ENCODE measurements at regions not wholly inside any gene's neighbourhood (a gene's known extent, or its start where the extent isn't known, plus 50 kb on each side); places are given as distances from the start of the nearest gene placed in this dataset.

GRCh38 chr7:41847151-41847550 is 144.3 kb upstream of the INHBA start:
- Histone ChIP-seq H3K9ac (ENCODE audit: insufficient read depth, low read length) (no peak overlapping the region), H3K4me3 (replicated peaks in 1 of 4; ENCODE audit: control extremely low read depth in 1 of 4, insufficient read depth in 1 of 4, low read depth in 3 of 4, low read length in 4 of 4) (no peak overlapping the region), H4K20me1 (ENCODE audit: control insufficient read depth, extremely low read depth, insufficient read depth, low read length) (no peaks in the 10 kb centered on the region), H3K27me3 (ENCODE audit: control insufficient read depth, insufficient read depth, low read length) (no peaks in the 10 kb centered on the region), H3K27ac (ENCODE audit: insufficient read depth, low read length) (no peak overlapping the region), H3K79me2 (ENCODE audit: control insufficient read depth, insufficient read depth, low read length) (no peaks in the 10 kb centered on the region), H2AFZ (ENCODE audit: low read length) (no peak overlapping the region), H3K4me1 (ENCODE audit: control insufficient read depth, extremely low read depth, insufficient read depth, low read length) (no peaks in the 10 kb centered on the region), H3K36me3 (ENCODE audit: control insufficient read depth, insufficient read depth, low read length) (no peaks in the 10 kb centered on the region), H3K9me3 (ENCODE audit: control insufficient read depth, insufficient read depth, low read depth, low read length) (no peaks in the 10 kb centered on the region), H3K4me2 (ENCODE audit: extremely low read depth, insufficient read depth, low read length) (no peak overlapping the region)
- TF ChIP-seq CTCF (conservative IDR thresholded peaks at IDR 0.05 in 1 of 2, IDR thresholded peaks at IDR 0.05 in 1 of 2; ENCODE audit: low read depth in 1 of 2, low read length in 2 of 2) (no peak), EZH2 (IDR thresholded peaks at IDR 0.05; ENCODE audit: low read length, missing control alignments) (no peak)
- DNase-seq (ENCODE audit: low read depth in 2 of 2) = no peak

GRCh38 chr7:41842956-41843355 is 140.1 kb upstream of the INHBA start:
- no peaks in the 10 kb centered on the region for H4K20me1 ChIP-seq (ENCODE audit: control insufficient read depth, extremely low read depth, insufficient read depth, low read length)
- no peak overlapping the region for H3K4me3 ChIP-seq (replicated peaks in 1 of 4; ENCODE audit: control extremely low read depth in 1 of 4, insufficient read depth in 1 of 4, low read depth in 3 of 4, low read length in 4 of 4)
- no peak for TF ChIP-seq EZH2 (IDR thresholded peaks at IDR 0.05; ENCODE audit: low read length, missing control alignments)
- TF ChIP-seq CTCF (conservative IDR thresholded peaks at IDR 0.05 in 1 of 2, IDR thresholded peaks at IDR 0.05 in 1 of 2; ENCODE audit: low read depth in 1 of 2, low read length in 2 of 2) = no peak
- H3K36me3 ChIP-seq (ENCODE audit: control insufficient read depth, insufficient read depth, low read length) = no peaks in the 10 kb centered on the region
- no peak overlapping the region for H2AFZ ChIP-seq (ENCODE audit: low read length)
- H3K79me2 ChIP-seq (ENCODE audit: control insufficient read depth, insufficient read depth, low read length) = no peaks in the 10 kb centered on the region
- no peaks in the 10 kb centered on the region for H3K9me3 ChIP-seq (ENCODE audit: control insufficient read depth, insufficient read depth, low read depth, low read length)
- no peak for DNase-seq (ENCODE audit: low read depth in 2 of 2)
- H3K4me2 ChIP-seq (ENCODE audit: extremely low read depth, insufficient read depth, low read length) = no peak overlapping the region
- H3K4me1 ChIP-seq (ENCODE audit: control insufficient read depth, extremely low read depth, insufficient read depth, low read length) = no peaks in the 10 kb centered on the region
- no peaks in the 10 kb centered on the region for H3K27me3 ChIP-seq (ENCODE audit: control insufficient read depth, insufficient read depth, low read length)
- no peak overlapping the region for H3K27ac ChIP-seq (ENCODE audit: insufficient read depth, low read length)
- no peak overlapping the region for H3K9ac ChIP-seq (ENCODE audit: insufficient read depth, low read length)

GRCh38 chr7:41837916-41838315 is 135.0 kb upstream of the INHBA start:
- DNase-seq (ENCODE audit: low read depth in 2 of 2) = no peak
- no peak for TF ChIP-seq EZH2 (IDR thresholded peaks at IDR 0.05; ENCODE audit: low read length, missing control alignments)

More at GRCh38 chr7:41837916-41838315, 135.0 kb upstream of the INHBA start:
- H3K9ac ChIP-seq (ENCODE audit: insufficient read depth, low read length) = no peak overlapping the region
- H3K4me1 ChIP-seq (ENCODE audit: control insufficient read depth, extremely low read depth, insufficient read depth, low read length) = no peaks in the 10 kb centered on the region
- H3K4me3 ChIP-seq (replicated peaks in 1 of 4; ENCODE audit: control extremely low read depth in 1 of 4, insufficient read depth in 1 of 4, low read depth in 3 of 4, low read length in 4 of 4) = no peak overlapping the region
- H3K79me2 ChIP-seq (ENCODE audit: control insufficient read depth, insufficient read depth, low read length) = no peaks in the 10 kb centered on the region
- H3K27me3 ChIP-seq (ENCODE audit: control insufficient read depth, insufficient read depth, low read length) = no peaks in the 10 kb centered on the region
- H4K20me1 ChIP-seq (ENCODE audit: control insufficient read depth, extremely low read depth, insufficient read depth, low read length) = no peaks in the 10 kb centered on the region
- no peak overlapping the region for H2AFZ ChIP-seq (ENCODE audit: low read length)
- no peaks in the 10 kb centered on the region for H3K9me3 ChIP-seq (ENCODE audit: control insufficient read depth, insufficient read depth, low read depth, low read length)
- no peaks in the 10 kb centered on the region for H3K36me3 ChIP-seq (ENCODE audit: control insufficient read depth, insufficient read depth, low read length)
- no peak overlapping the region for H3K27ac ChIP-seq (ENCODE audit: insufficient read depth, low read length)
- no peak overlapping the region for H3K4me2 ChIP-seq (ENCODE audit: extremely low read depth, insufficient read depth, low read length)

Data from fibroblast of lung (primary cell).